ENCODE measurements at regions not wholly inside any gene's neighbourhood (a gene's known extent, or its start where the extent isn't known, plus 50 kb on each side); places are given as distances from the start of the nearest gene placed in this dataset.

- TF ChIP-seq ZNF274 (IDR thresholded peaks at IDR 0.05; ENCODE audit: low read length), result no peak
- no peak for TF ChIP-seq ZNF274 (tag by site-specific recombination; IDR thresholded peaks at IDR 0.05; ENCODE audit: borderline replicate concordance)
- no peak for TF ChIP-seq ZNF354C (tag by site-specific recombination; IDR thresholded peaks at IDR 0.05; ENCODE audit: borderline replicate concordance, low read depth)
- TF ChIP-seq YY1 (tag by site-specific recombination; IDR thresholded peaks at IDR 0.05), result no peak
- no peak for TF ChIP-seq ZNF473 (tag by site-specific recombination; IDR thresholded peaks at IDR 0.05)
- TF ChIP-seq REST (tag by site-specific recombination; IDR thresholded peaks at IDR 0.05), result no peak
- TF ChIP-seq CTCF (tag by site-specific recombination; IDR thresholded peaks at IDR 0.05), result no peak
- no peak for TF ChIP-seq ZNF510 (tag by site-specific recombination; IDR thresholded peaks at IDR 0.05; ENCODE audit: insufficient replicate concordance)
- TF ChIP-seq PBX3 (CRISPR knock-in tag; IDR thresholded peaks at IDR 0.05), result no peak
- no peak for TF ChIP-seq ZBTB20 (tag by site-specific recombination; IDR thresholded peaks at IDR 0.05)
Measured at GRCh38 chr2:35887146-35887545, 468.4 kb upstream of the CRIM1 start.

Data from HEK293 (cell line).